ENCODE measurements at regions not wholly inside any gene's neighbourhood (a gene's known extent, or its start where the extent isn't known, plus 50 kb on each side); places are given as distances from the start of the nearest gene placed in this dataset.

- TF ChIP-seq POLR2AphosphoS5 (IDR thresholded peaks at IDR 0.05; ENCODE audit: borderline replicate concordance, low read depth, low read length): no peak
- TF ChIP-seq FOXP2 (optimal IDR thresholded peaks at IDR 0.05; ENCODE audit: control extremely low read depth, extremely low read length, insufficient read depth): no peak
- TF ChIP-seq EZH2 (IDR thresholded peaks at IDR 0.05): no peak
These were observed 634.3 kb upstream of the SOX11 start for GRCh38 chr2:5057891-5058351.
